Right lobe of liver (tissue), 6 donors: ENCODE measurements at regions not wholly inside any gene's neighbourhood (a gene's known extent, or its start where the extent isn't known, plus 50 kb on each side); places are given as distances from the start of the nearest gene placed in this dataset.
"Not testable (repeated sequence)": the region's sequence is repeated elsewhere in the genome, so short reads cannot be mapped to it uniquely, and the experiment has no call there.

Experiments used
- ATAC-seq, 4 donors: fragments of 200-7000 bp; cut with Tn5 transposase; one replicate each; pipeline ENCODE4 v1.9.1; 2020; ENCODE audit warnings: mild to moderate bottlenecking in 4 of 4, moderate library complexity in 4 of 4
- DNase-seq, 3 donors: peaks; one replicate each; pipeline ENCODE4 v3.0.0-alpha.2; 2020
- H3K27ac ChIP-seq, 3 donors: fragments of 200-600 bp; one replicate each; pipeline ENCODE4 v1.8.0; 2022
- H3K27me3 ChIP-seq, 2 donors: fragments of 200-600 bp; one replicate each; pipeline ENCODE4 v1.8.0; 2022
- H3K36me3 ChIP-seq, 4 donors: fragments of 200-600 bp; sonication (generic) in 1 of 4; one replicate each; pipeline versions ENCODE4 v1.5.1 to v1.8.0; 2017 to 2022; ENCODE audit warnings: control low read depth in 1 of 4
- H3K4me1 ChIP-seq, 4 donors: fragments of 200-600 bp; sonication (generic) in 1 of 4; one replicate each; pipeline versions ENCODE4 v1.5.1 to v1.8.0; 2017 to 2022; ENCODE audit warnings: control low read depth in 1 of 4
- H3K4me3 ChIP-seq, 3 donors: fragments of 200-600 bp; one replicate each; pipeline ENCODE4 v1.8.0; 2022
- H3K9me3 ChIP-seq, 4 donors: fragments of 200-600 bp; sonication (generic) in 1 of 4; one replicate each; pipeline versions ENCODE4 v1.5.1 to v1.8.0; 2017 to 2022; ENCODE audit warnings: control low read depth in 1 of 4
- CTCF ChIP-seq, 4 donors: fragments of 200-600 bp in 3 of 4; fragments of 450-650 bp in 1 of 4; IDR thresholded peaks; one replicate each; pipeline versions ENCODE4 v1.5.1 to v1.8.0; 2016 to 2022; ENCODE audit warnings: antibody characterized with exemption in 4 of 4, mild to moderate bottlenecking in 2 of 4
- POLR2A ChIP-seq: fragments of 450-650 bp; IDR thresholded peaks from one replicate; pipeline ENCODE4 v1.6.1; 2017; ENCODE audit warnings: antibody characterized with exemption, mild to moderate bottlenecking
- whole genome bisulfite sequencing: methylation state at CpG from one replicate; pipeline ENCODE4 v1.1.6; 2018; ENCODE audit warnings: low coverage, low lambda C conversion rate; ENCODE audit not compliant: insufficient coverage; ENCODE audit errors: missing lambda C conversion rate; 5-methylcytosine and 5-hydroxymethylcytosine counted together
- intact Hi-C, 2 donors: fragments of 100-400 bp; cut with DNase I; formaldehyde crosslinking; loops; one replicate each; pipeline versions ENCODE4 v1.11.2 to v1.14.1; 2022
- donor health status: DM: no; HTN: yes; CAD: no.
- donor health status: DM: no; HTN: no; CAD: no.
- donor health status: DM: no; HTN: no; CAD: no.
- donor health status: DM: no; HTN: yes; CAD: no.
- donor health status: DM: no; HTN: yes; CAD: no.

- intact Hi-C loops, result no loop called here
- no peak overlapping the region for H3K4me3 ChIP-seq
- no peak overlapping the region for H3K27ac ChIP-seq
- TF ChIP-seq POLR2A (no peak), CTCF (IDR thresholded peaks at IDR 0.05) (no peak)
- WGBS, result 37% methylated on average over 2 of the region's 2 CpGs
- no peaks in the 10 kb centered on the region for H3K36me3 ChIP-seq
- ATAC-seq (no peak), DNase-seq (no peak)
- no peaks in the 10 kb centered on the region for H3K27me3 ChIP-seq
- no peaks in the 10 kb centered on the region for H3K9me3 ChIP-seq
- no peaks in the 10 kb centered on the region for H3K4me1 ChIP-seq
Measured at GRCh38 chr13:83761631-83762030, 120.6 kb downstream of the SLITRK1 start.

GRCh38 chr13:83755210-83755609 is 127.1 kb downstream of the SLITRK1 start:
- H3K27ac ChIP-seq, H3K9me3 ChIP-seq, DNase-seq, ATAC-seq, H3K27me3 ChIP-seq, intact Hi-C loops, H3K4me1 ChIP-seq, H3K4me3 ChIP-seq, H3K36me3 ChIP-seq: not testable (repeated sequence)
- WGBS, result 63% methylated on average over 2 of the region's 2 CpGs

GRCh38 chr13:83753912-83754624 is 128.2 kb downstream of the SLITRK1 start:
- Histone ChIP-seq H3K9me3 (no peaks in the 10 kb centered on the region), H3K27ac (no peak overlapping the region), H3K4me3 (no peak overlapping the region), H3K27me3 (no peaks in the 10 kb centered on the region), H3K36me3 (no peaks in the 10 kb centered on the region), H3K4me1 (no peaks in the 10 kb centered on the region)
- intact Hi-C loops, result no loop called here
- ATAC-seq (no peak), DNase-seq (no peak)
- no peak for TF ChIP-seq CTCF (IDR thresholded peaks at IDR 0.05)
- 28% methylated on average over 5 of the region's 11 CpGs for WGBS

- Histone ChIP-seq H3K36me3 (no peaks in the 10 kb centered on the region), H3K27ac (no peak overlapping the region), H3K4me3 (no peak overlapping the region), H3K9me3 (no peaks in the 10 kb centered on the region), H3K27me3 (no peaks in the 10 kb centered on the region), H3K4me1 (no peaks in the 10 kb centered on the region)
- DNase-seq (no peak), ATAC-seq (no peak)
- intact Hi-C loops, result no loop called here
- no peak for TF ChIP-seq CTCF (IDR thresholded peaks at IDR 0.05)
- TF ChIP-seq POLR2A, result no peak
- 34% methylated on average over 4 of the region's 4 CpGs for WGBS
Measured at GRCh38 chr13:83752141-83752540, 130.1 kb downstream of the SLITRK1 start.

- DNase-seq (no peak), ATAC-seq (no peak)
- H3K36me3 ChIP-seq, result no peaks in the 10 kb centered on the region
- no peaks in the 10 kb centered on the region for H3K27me3 ChIP-seq
- TF ChIP-seq CTCF (IDR thresholded peaks at IDR 0.05) (no peak), POLR2A (no peak)
- H3K27ac ChIP-seq, result no peak overlapping the region
- no peaks in the 10 kb centered on the region for H3K4me1 ChIP-seq
- intact Hi-C loops, result no loop called here
- no peaks in the 10 kb centered on the region for H3K9me3 ChIP-seq
- H3K4me3 ChIP-seq, result no peak overlapping the region
Measured at GRCh38 chr13:83740622-83741021, 141.7 kb downstream of the SLITRK1 start.
